Upper lobe of left lung (tissue), 6 donors: ENCODE measurements at regions not wholly inside any gene's neighbourhood (a gene's known extent, or its start where the extent isn't known, plus 50 kb on each side); places are given as distances from the start of the nearest gene placed in this dataset.

Source experiments
- ATAC-seq, 2 donors: fragments of 200-7000 bp; cut with Tn5 transposase; one replicate each; pipeline ENCODE4 v1.9.1; 2022; ENCODE audit warnings: mild to moderate bottlenecking in 2 of 2, moderate library complexity in 2 of 2; ENCODE audit not compliant: low FRiP score in 2 of 2
- DNase-seq, 2 donors: peaks; one replicate each; pipeline ENCODE4 v3.0.0-alpha.2; 2019 to 2020
- H3K27ac ChIP-seq, 4 donors: fragments of 200-600 bp; sonication (generic); one replicate each; pipeline ENCODE4 v1.5.1; 2016 to 2019
- H3K27me3 ChIP-seq, 4 donors: fragments of 200-600 bp; sonication (generic); one replicate each; pipeline ENCODE4 v1.5.1; 2017 to 2019
- H3K36me3 ChIP-seq, 4 donors: fragments of 200-600 bp; sonication (generic); one replicate each; pipeline ENCODE4 v1.5.1; 2016 to 2019
- H3K4me1 ChIP-seq, 4 donors: fragments of 200-600 bp; sonication (generic); one replicate each; pipeline ENCODE4 v1.5.1; 2018 to 2019
- H3K4me3 ChIP-seq, 4 donors: fragments of 200-600 bp; sonication (generic); one replicate each; pipeline ENCODE4 v1.5.1; 2017 to 2019; ENCODE audit warnings: mild to moderate bottlenecking in 2 of 4, moderate library complexity in 1 of 4
- H3K9me3 ChIP-seq, 4 donors: fragments of 200-600 bp; sonication (generic); one replicate each; pipeline ENCODE4 v1.5.1; 2018 to 2019
- CTCF ChIP-seq, 6 experiments: fragments of 450-650 bp in 4 of 6; fragments of 200-600 bp in 2 of 6; sonication (generic) in 2 of 6; IDR thresholded peaks; one replicate each; pipeline ENCODE4 v1.5.1; 2016 to 2019; ENCODE audit warnings: antibody characterized with exemption in 6 of 6
- EP300 ChIP-seq, 4 donors: sonication (generic); formaldehyde crosslinking; IDR thresholded peaks; one replicate each; pipeline ENCODE4 v1.5.1; 2017; ENCODE audit warnings: antibody characterized with exemption in 4 of 4, control low read depth in 2 of 4
- POLR2A ChIP-seq, 4 donors: fragments of 450-650 bp; IDR thresholded peaks; one replicate each; pipeline ENCODE4 v1.5.1; 2016 to 2017; ENCODE audit warnings: antibody characterized with exemption in 4 of 4, mild to moderate bottlenecking in 2 of 4
- POLR2AphosphoS5 ChIP-seq, 2 donors: sonication (generic); formaldehyde crosslinking; IDR thresholded peaks; one replicate each; pipeline ENCODE4 v1.5.1; 2017; ENCODE audit warnings: antibody characterized with exemption in 2 of 2
- WGBS, 2 donors: methylation state at CpG; one replicate each; pipeline ENCODE4 v1.1.5; 2017 to 2018; 5-methylcytosine and 5-hydroxymethylcytosine counted together
- donor health status: DM: no; HTN: no; CAD: no; lungs with moderate emphysema.
- donor health status: DM: no; HTN: yes; CAD: no; lungs with severe emphysema.

- TF ChIP-seq EP300 (IDR thresholded peaks at IDR 0.05) (no peak), POLR2AphosphoS5 (IDR thresholded peaks at IDR 0.05) (no peak), POLR2A (IDR thresholded peaks at IDR 0.05) (no peak), CTCF (IDR thresholded peaks at IDR 0.05) (no peak)
- ATAC-seq (no peak), DNase-seq (no peak)
- no peak overlapping the region for H3K4me3 ChIP-seq
- no peaks in the 10 kb centered on the region for H3K27me3 ChIP-seq
- no peaks in the 10 kb centered on the region for H3K4me1 ChIP-seq
- no peaks in the 10 kb centered on the region for H3K9me3 ChIP-seq
- H3K27ac ChIP-seq: no peak overlapping the region
- H3K36me3 ChIP-seq: no peaks in the 10 kb centered on the region
Measured at GRCh38 chr13:104592127-104592526, 1525.9 kb upstream of the SLC10A2 start.

GRCh38 chr13:104586051-104586746 is 1520.0 kb upstream of the SLC10A2 start:
- no peaks in the 10 kb centered on the region for H3K36me3 ChIP-seq
- no peaks in the 10 kb centered on the region for H3K4me1 ChIP-seq
- H3K4me3 ChIP-seq: no peak overlapping the region
- ATAC-seq (no peak), DNase-seq (no peak)
- 63 to 71% methylated on average over 11 of the region's 11 CpGs for WGBS, 2 donors
- H3K9me3 ChIP-seq: no peaks in the 10 kb centered on the region
- no peak overlapping the region for H3K27ac ChIP-seq
- no peaks in the 10 kb centered on the region for H3K27me3 ChIP-seq
- TF ChIP-seq EP300 (IDR thresholded peaks at IDR 0.05): no peak
- no peak for TF ChIP-seq POLR2A (IDR thresholded peaks at IDR 0.05)
- TF ChIP-seq POLR2AphosphoS5 (IDR thresholded peaks at IDR 0.05): no peak
- TF ChIP-seq CTCF (IDR thresholded peaks at IDR 0.05): no peak

GRCh38 chr13:104584481-104584880 is 1518.3 kb upstream of the SLC10A2 start:
- TF ChIP-seq EP300 (IDR thresholded peaks at IDR 0.05) (no peak), POLR2AphosphoS5 (IDR thresholded peaks at IDR 0.05) (no peak), POLR2A (IDR thresholded peaks at IDR 0.05) (no peak), CTCF (IDR thresholded peaks at IDR 0.05) (no peak)
- no peaks in the 10 kb centered on the region for H3K9me3 ChIP-seq
- ATAC-seq (no peak), DNase-seq (no peak)
- no peaks in the 10 kb centered on the region for H3K4me1 ChIP-seq
- no peak overlapping the region for H3K4me3 ChIP-seq
- no peak overlapping the region for H3K27ac ChIP-seq
- 76 to 85% methylated on average over 1 of the region's 1 CpG for WGBS, 2 donors
- H3K36me3 ChIP-seq: no peaks in the 10 kb centered on the region
- no peaks in the 10 kb centered on the region for H3K27me3 ChIP-seq

GRCh38 chr13:104580931-104581330 is 1514.7 kb upstream of the SLC10A2 start:
- 72 to 91% methylated on average over 2 of the region's 2 CpGs for WGBS, 2 donors
- H3K27me3 ChIP-seq: no peaks in the 10 kb centered on the region
- no peaks in the 10 kb centered on the region for H3K36me3 ChIP-seq
- no peak for TF ChIP-seq CTCF (IDR thresholded peaks at IDR 0.05)
- TF ChIP-seq POLR2AphosphoS5 (IDR thresholded peaks at IDR 0.05): no peak
- TF ChIP-seq EP300 (IDR thresholded peaks at IDR 0.05): no peak
- no peak for TF ChIP-seq POLR2A (IDR thresholded peaks at IDR 0.05)
- no peaks in the 10 kb centered on the region for H3K9me3 ChIP-seq
- DNase-seq (no peak), ATAC-seq (no peak)
- H3K4me3 ChIP-seq: no peak overlapping the region
- H3K27ac ChIP-seq: no peak overlapping the region
- H3K4me1 ChIP-seq: no peaks in the 10 kb centered on the region
